Smooth muscle cell (in vitro differentiated cells): ENCODE measurements at regions not wholly inside any gene's neighbourhood (a gene's known extent, or its start where the extent isn't known, plus 50 kb on each side); places are given as distances from the start of the nearest gene placed in this dataset.

Experiments used
- DNase-seq: peaks from one replicate; lab custom pipeline; 2025; ENCODE audit not compliant: unreplicated experiment; lab: John Stamatoyannopoulos, UW
- H2AFZ ChIP-seq: fragments of 200-600 bp; sonication (generic); 2 replicates; pipeline ENCODE4 v1.6.0; 2016; ENCODE audit warnings: antibody characterized with exemption, low read depth, mild to moderate bottlenecking
- H3F3A ChIP-seq: fragments of 200-600 bp; sonication (generic); 2 replicates; pipeline ENCODE4 v1.6.0; 2017; ENCODE audit warnings: antibody characterized with exemption, low read depth
- H3K27ac ChIP-seq: fragments of 200-600 bp; sonication (generic); 2 replicates; pipeline ENCODE4 v1.5.1; 2016; ENCODE audit warnings: low read depth, mild to moderate bottlenecking
- H3K27me3 ChIP-seq: fragments of 200-600 bp; sonication (generic); 2 replicates; pipeline ENCODE4 v1.6.1; 2016; ENCODE audit warnings: low read depth, mild to moderate bottlenecking
- H3K36me3 ChIP-seq: fragments of 200-600 bp; sonication (generic); 2 replicates; pipeline ENCODE4 v1.5.1; 2016; ENCODE audit warnings: low read depth
- H3K4me1 ChIP-seq: fragments of 200-600 bp; sonication (generic); 2 replicates; pipeline ENCODE4 v1.5.1; 2016; ENCODE audit warnings: low read depth
- H3K4me2 ChIP-seq: fragments of 200-600 bp; sonication (generic); 2 replicates; pipeline ENCODE4 v1.6.0; 2016; ENCODE audit warnings: mild to moderate bottlenecking
- H3K4me3 ChIP-seq: fragments of 200-600 bp; sonication (generic); 2 replicates; pipeline ENCODE4 v1.5.1; 2016; ENCODE audit warnings: mild to moderate bottlenecking
- H3K79me2 ChIP-seq: fragments of 200-600 bp; sonication (generic); 2 replicates; pipeline ENCODE4 v1.6.0; 2016; ENCODE audit warnings: low read depth, mild to moderate bottlenecking
- H3K9ac ChIP-seq: fragments of 200-600 bp; sonication (generic); 2 replicates; pipeline ENCODE4 v1.6.0; 2016; ENCODE audit warnings: low read depth
- H3K9me3 ChIP-seq: fragments of 200-600 bp; sonication (generic); replicated peaks from 2 replicates; pipeline ENCODE4 v1.5.1; 2016; ENCODE audit warnings: low read depth
- H4K20me1 ChIP-seq: fragments of 200-600 bp; sonication (generic); 2 replicates; pipeline ENCODE4 v1.6.0; 2016; ENCODE audit warnings: low read depth
- WGBS: methylation state at CpG from one replicate; pipeline ENCODE4 v1.1.7; 2016; ENCODE audit warnings: low lambda C conversion rate; 5-methylcytosine and 5-hydroxymethylcytosine counted together
- TF ChIP-seq, protein P1 (sequence below): fragments of 200-600 bp; sonication (generic); IDR thresholded peaks from 2 replicates; pipeline ENCODE4 v1.5.1; 2017; ENCODE audit warnings: borderline replicate concordance, mild to moderate bottlenecking, antibody characterized with exemption; ENCODE audit not compliant: insufficient read depth, poor library complexity, severe bottlenecking

DNA sequence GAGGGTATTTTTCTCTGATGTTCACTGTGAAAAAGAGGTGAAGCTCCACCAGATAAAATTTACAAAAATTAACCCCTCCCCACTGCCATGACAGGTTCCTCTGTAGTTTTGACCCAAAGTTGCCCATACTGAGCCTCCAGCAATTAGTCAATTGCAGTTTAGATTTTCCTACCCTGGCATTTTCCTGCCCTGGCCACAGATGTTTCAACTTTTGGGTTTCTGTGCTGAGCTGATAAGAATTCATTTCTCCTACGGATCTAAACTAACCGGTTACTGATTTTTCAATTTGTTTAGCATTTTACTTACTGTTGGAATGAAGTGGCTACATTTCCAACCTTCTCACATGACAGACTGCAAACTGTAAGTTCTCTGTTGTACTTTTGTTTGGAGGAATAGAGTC is 1346.1 kb upstream of the EPHA6 start:
- no peaks in the 10 kb centered on the region for H4K20me1 ChIP-seq
- no peak overlapping the region for H2AFZ ChIP-seq
- TF ChIP-seq, protein P1, sequence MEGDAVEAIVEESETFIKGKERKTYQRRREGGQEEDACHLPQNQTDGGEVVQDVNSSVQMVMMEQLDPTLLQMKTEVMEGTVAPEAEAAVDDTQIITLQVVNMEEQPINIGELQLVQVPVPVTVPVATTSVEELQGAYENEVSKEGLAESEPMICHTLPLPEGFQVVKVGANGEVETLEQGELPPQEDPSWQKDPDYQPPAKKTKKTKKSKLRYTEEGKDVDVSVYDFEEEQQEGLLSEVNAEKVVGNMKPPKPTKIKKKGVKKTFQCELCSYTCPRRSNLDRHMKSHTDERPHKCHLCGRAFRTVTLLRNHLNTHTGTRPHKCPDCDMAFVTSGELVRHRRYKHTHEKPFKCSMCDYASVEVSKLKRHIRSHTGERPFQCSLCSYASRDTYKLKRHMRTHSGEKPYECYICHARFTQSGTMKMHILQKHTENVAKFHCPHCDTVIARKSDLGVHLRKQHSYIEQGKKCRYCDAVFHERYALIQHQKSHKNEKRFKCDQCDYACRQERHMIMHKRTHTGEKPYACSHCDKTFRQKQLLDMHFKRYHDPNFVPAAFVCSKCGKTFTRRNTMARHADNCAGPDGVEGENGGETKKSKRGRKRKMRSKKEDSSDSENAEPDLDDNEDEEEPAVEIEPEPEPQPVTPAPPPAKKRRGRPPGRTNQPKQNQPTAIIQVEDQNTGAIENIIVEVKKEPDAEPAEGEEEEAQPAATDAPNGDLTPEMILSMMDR, result no peak
- H3K36me3 ChIP-seq, result no peaks in the 10 kb centered on the region
- H3K27ac ChIP-seq, result no peak overlapping the region
- no peak overlapping the region for H3K4me2 ChIP-seq
- no peaks in the 10 kb centered on the region for H3K27me3 ChIP-seq
- H3K79me2 ChIP-seq, result no peaks in the 10 kb centered on the region
- H3F3A ChIP-seq, result no peaks in the 10 kb centered on the region
- H3K4me1 ChIP-seq, result no peaks in the 10 kb centered on the region
- no peak overlapping the region for H3K4me3 ChIP-seq
- H3K9ac ChIP-seq, result no peak overlapping the region
- 78% methylated on average over 2 of the region's 2 CpGs for WGBS
- no peak for DNase-seq
- H3K9me3 ChIP-seq, result no peaks in the 10 kb centered on the region

DNA sequence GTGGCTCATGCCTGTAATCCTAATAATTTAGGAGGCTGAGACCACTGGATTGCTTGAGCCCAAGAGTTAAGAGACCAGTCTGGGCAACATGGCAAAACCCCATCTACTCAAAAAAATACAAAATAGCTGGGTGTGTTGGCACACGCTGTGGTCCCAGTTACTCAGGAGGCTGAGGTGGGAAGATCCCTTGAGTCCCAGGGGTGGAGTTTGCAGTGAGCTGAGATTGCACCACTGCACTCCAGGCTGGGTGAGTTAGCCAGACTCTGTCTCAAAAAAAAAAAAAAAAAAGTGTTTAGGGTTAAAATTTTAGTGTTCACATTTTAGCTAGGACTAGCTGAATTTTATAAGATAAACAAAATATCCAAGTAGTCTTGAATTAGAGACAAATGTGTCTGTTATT is 1340.1 kb upstream of the EPHA6 start:
- 82% methylated on average over 1 of the region's 1 CpG for WGBS
- no peaks in the 10 kb centered on the region for H4K20me1 ChIP-seq
- no peak overlapping the region for H3K4me3 ChIP-seq
- no peak overlapping the region for H3K9ac ChIP-seq
- no peaks in the 10 kb centered on the region for H3F3A ChIP-seq
- H2AFZ ChIP-seq, result no peak overlapping the region
- H3K27me3 ChIP-seq, result no peaks in the 10 kb centered on the region
- H3K36me3 ChIP-seq, result no peaks in the 10 kb centered on the region
- TF ChIP-seq, protein P1, result no peak
- H3K79me2 ChIP-seq, result no peaks in the 10 kb centered on the region
- no peaks in the 10 kb centered on the region for H3K4me1 ChIP-seq
- no peak for DNase-seq
- no peak overlapping the region for H3K27ac ChIP-seq
- no peaks in the 10 kb centered on the region for H3K9me3 ChIP-seq
- H3K4me2 ChIP-seq, result no peak overlapping the region

DNA sequence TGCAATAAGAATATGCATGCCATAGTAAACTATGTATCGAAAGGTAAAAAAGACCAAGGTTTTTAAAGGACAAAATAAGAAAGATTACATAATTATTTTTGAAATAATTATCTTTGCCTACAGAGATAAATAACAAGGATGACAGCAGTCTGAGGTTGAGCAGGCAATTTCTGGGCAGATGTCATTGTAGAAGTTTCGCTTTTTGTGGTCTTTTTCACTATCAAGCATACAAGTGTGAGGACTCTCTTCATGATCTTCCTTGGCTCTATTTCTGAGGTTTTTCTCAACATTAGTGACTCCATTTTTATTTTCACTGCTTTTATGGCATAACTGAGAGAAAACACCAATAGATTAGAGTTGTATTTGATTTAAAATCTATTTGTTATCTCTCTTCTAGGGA is 1337.9 kb upstream of the EPHA6 start:
- Histone ChIP-seq H3K79me2 (no peaks in the 10 kb centered on the region), H2AFZ (no peak overlapping the region), H3K9me3 (no peaks in the 10 kb centered on the region), H3K9ac (no peak overlapping the region), H3K36me3 (no peaks in the 10 kb centered on the region), H3K4me2 (no peak overlapping the region), H3K27ac (no peak overlapping the region), H3K27me3 (no peaks in the 10 kb centered on the region), H3K4me3 (no peak overlapping the region), H3K4me1 (no peaks in the 10 kb centered on the region), H3F3A (no peaks in the 10 kb centered on the region), H4K20me1 (no peaks in the 10 kb centered on the region)
- TF ChIP-seq, protein P1, result no peak
- DNase-seq, result no peak
- WGBS, result 80% methylated on average over 2 of the region's 2 CpGs

DNA sequence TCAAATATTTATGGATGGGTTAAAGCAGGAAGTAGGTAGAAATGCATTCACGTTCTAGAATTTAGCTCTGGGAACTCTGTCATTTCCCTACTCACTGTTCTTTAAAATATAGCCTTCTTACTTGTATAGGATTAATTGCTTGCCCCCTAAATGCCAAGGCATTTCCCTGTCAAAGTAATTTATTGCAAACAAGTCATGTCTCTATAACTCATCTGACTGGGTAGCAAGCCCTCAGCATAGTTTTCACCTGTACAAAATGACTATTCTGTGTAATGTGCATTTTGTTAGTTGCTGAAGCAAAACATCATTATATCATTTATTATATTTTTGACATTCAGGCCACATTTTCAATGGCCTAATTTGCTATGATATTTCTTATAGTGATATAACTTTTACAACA is 1308.2 kb upstream of the EPHA6 start:
- Histone ChIP-seq H4K20me1 (no peaks in the 10 kb centered on the region), H2AFZ (no peak overlapping the region), H3K4me3 (no peak overlapping the region), H3K4me1 (no peaks in the 10 kb centered on the region), H3K9me3 (no peaks in the 10 kb centered on the region), H3K79me2 (no peaks in the 10 kb centered on the region), H3K9ac (no peak overlapping the region), H3K4me2 (no peak overlapping the region), H3K36me3 (no peaks in the 10 kb centered on the region), H3K27ac (no peak overlapping the region), H3K27me3 (no peaks in the 10 kb centered on the region), H3F3A (no peaks in the 10 kb centered on the region)
- TF ChIP-seq, protein P1, result no peak
- no peak for DNase-seq
- 82% methylated on average over 1 of the region's 1 CpG for WGBS
